ENCODE measurements at regions not wholly inside any gene's neighbourhood (a gene's known extent, or its start where the extent isn't known, plus 50 kb on each side); places are given as distances from the start of the nearest gene placed in this dataset.

- CTCF ChIA-PET (ENCODE audit: unreplicated experiment), result no interaction called here
- no TSS peak for BruUV-seq (replicated peaks)
- Histone ChIP-seq H3K9me3 (ENCODE audit: low read length) (no peaks in the 10 kb centered on the region), H3K4me1 (ENCODE audit: insufficient read depth, low read length, poor library complexity, severe bottlenecking) (no peaks in the 10 kb centered on the region), H3K27ac (ENCODE audit: low read depth, low read length, poor library complexity, severe bottlenecking) (no peak overlapping the region), H4K20me1 (ENCODE audit: insufficient read depth, low read length) (no peaks in the 10 kb centered on the region), H3K4me3 (ENCODE audit: low read depth, low read length, poor library complexity, severe bottlenecking) (no peak overlapping the region), H2AFZ (ENCODE audit: low read length) (no peak overlapping the region), H3K79me2 (ENCODE audit: insufficient read depth, low read depth, low read length) (no peaks in the 10 kb centered on the region), H3K36me3 (ENCODE audit: insufficient read depth, low read length) (no peaks in the 10 kb centered on the region), H3K9me2 (ENCODE audit: insufficient read depth, low read length) (no peaks in the 10 kb centered on the region), H3K4me2 (ENCODE audit: low read length) (no peak overlapping the region)
- intact Hi-C loops (cut with micrococcal nuclease; ENCODE audit: unreplicated experiment), result no loop called here
- POLR2A ChIA-PET, result no interaction called here
- TF ChIP-seq, protein P1, sequence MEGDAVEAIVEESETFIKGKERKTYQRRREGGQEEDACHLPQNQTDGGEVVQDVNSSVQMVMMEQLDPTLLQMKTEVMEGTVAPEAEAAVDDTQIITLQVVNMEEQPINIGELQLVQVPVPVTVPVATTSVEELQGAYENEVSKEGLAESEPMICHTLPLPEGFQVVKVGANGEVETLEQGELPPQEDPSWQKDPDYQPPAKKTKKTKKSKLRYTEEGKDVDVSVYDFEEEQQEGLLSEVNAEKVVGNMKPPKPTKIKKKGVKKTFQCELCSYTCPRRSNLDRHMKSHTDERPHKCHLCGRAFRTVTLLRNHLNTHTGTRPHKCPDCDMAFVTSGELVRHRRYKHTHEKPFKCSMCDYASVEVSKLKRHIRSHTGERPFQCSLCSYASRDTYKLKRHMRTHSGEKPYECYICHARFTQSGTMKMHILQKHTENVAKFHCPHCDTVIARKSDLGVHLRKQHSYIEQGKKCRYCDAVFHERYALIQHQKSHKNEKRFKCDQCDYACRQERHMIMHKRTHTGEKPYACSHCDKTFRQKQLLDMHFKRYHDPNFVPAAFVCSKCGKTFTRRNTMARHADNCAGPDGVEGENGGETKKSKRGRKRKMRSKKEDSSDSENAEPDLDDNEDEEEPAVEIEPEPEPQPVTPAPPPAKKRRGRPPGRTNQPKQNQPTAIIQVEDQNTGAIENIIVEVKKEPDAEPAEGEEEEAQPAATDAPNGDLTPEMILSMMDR (conservative IDR thresholded peaks at IDR 0.05; ENCODE audit: low read length), result no peak
- TF ChIP-seq EZH2phosphoT487 (IDR thresholded peaks at IDR 0.05; ENCODE audit: borderline replicate concordance, low read depth, low read length), result no peak
- no peak for DNase-seq (ENCODE audit: low spot score)
These were observed 319.6 kb downstream of the GLRX3 start for GRCh38 chr10:130455791-130456190.

GRCh38 chr10:130456616-130457015 lies 320.4 kb downstream of the GLRX3 start:
- POLR2A ChIA-PET, result interaction anchor here (0.6 kb wide), 1 partner anchor 1314 kb away, joined by 4 read pairs; no protein-coding TSS in a partner anchor
- no peaks in the 10 kb centered on the region for H4K20me1 ChIP-seq (ENCODE audit: insufficient read depth, low read length)
- no TSS peak for BruUV-seq (replicated peaks)

DNA sequence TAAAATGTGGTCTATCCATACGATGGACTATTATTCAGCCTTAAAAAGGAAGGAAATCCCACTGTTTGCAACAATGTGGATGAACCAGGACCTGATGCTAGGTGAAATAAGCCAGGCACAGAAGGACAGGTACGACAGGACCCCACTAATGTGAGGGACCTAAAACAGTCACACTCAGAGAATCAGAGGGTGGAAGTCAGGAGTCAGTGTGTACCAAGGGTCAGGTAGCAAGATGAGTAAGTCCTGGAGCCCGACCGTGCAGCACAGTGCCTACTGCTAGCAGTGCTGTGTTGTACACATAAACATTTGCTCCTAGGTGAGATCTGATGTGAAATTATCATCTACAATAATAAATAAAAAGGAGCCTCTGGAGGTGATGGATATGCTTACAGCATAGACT lies 322.3 kb downstream of the GLRX3 start:
- DNase-seq (ENCODE audit: low spot score), result no peak

More at GRCh38 chr10:130456616-130457015, 320.4 kb downstream of the GLRX3 start:
- intact Hi-C loops (cut with micrococcal nuclease; ENCODE audit: unreplicated experiment), result no loop called here
- TF ChIP-seq, protein P1 (conservative IDR thresholded peaks at IDR 0.05; ENCODE audit: low read length), result no peak
- no peak for TF ChIP-seq EZH2phosphoT487 (IDR thresholded peaks at IDR 0.05; ENCODE audit: borderline replicate concordance, low read depth, low read length)
- H3K4me2 ChIP-seq (ENCODE audit: low read length), result no peak overlapping the region
- CTCF ChIA-PET (ENCODE audit: unreplicated experiment), result no interaction called here
- H3K27ac ChIP-seq (ENCODE audit: low read depth, low read length, poor library complexity, severe bottlenecking), result no peak overlapping the region
- no peak overlapping the region for H3K4me3 ChIP-seq (ENCODE audit: low read depth, low read length, poor library complexity, severe bottlenecking)
- H3K36me3 ChIP-seq (ENCODE audit: insufficient read depth, low read length), result no peaks in the 10 kb centered on the region
- no peaks in the 10 kb centered on the region for H3K4me1 ChIP-seq (ENCODE audit: insufficient read depth, low read length, poor library complexity, severe bottlenecking)
- no peak for DNase-seq (ENCODE audit: low spot score)
- H3K9me2 ChIP-seq (ENCODE audit: insufficient read depth, low read length), result no peaks in the 10 kb centered on the region
- H3K9me3 ChIP-seq (ENCODE audit: low read length), result no peaks in the 10 kb centered on the region
- H2AFZ ChIP-seq (ENCODE audit: low read length), result no peak overlapping the region
- H3K79me2 ChIP-seq (ENCODE audit: insufficient read depth, low read depth, low read length), result no peaks in the 10 kb centered on the region

More for the DNA sequence above, 322.3 kb downstream of the GLRX3 start:
- Histone ChIP-seq H2AFZ (ENCODE audit: low read length) (no peak overlapping the region), H3K9me2 (ENCODE audit: insufficient read depth, low read length) (no peaks in the 10 kb centered on the region), H3K4me1 (ENCODE audit: insufficient read depth, low read length, poor library complexity, severe bottlenecking) (no peaks in the 10 kb centered on the region), H3K9me3 (ENCODE audit: low read length) (no peaks in the 10 kb centered on the region), H3K27ac (ENCODE audit: low read depth, low read length, poor library complexity, severe bottlenecking) (no peak overlapping the region), H3K4me3 (ENCODE audit: low read depth, low read length, poor library complexity, severe bottlenecking) (no peak overlapping the region), H4K20me1 (ENCODE audit: insufficient read depth, low read length) (no peaks in the 10 kb centered on the region), H3K4me2 (ENCODE audit: low read length) (no peak overlapping the region), H3K36me3 (ENCODE audit: insufficient read depth, low read length) (no peaks in the 10 kb centered on the region), H3K79me2 (ENCODE audit: insufficient read depth, low read depth, low read length) (no peaks in the 10 kb centered on the region)
- ChIA-PET POLR2A (no interaction called here), CTCF (ENCODE audit: unreplicated experiment) (no interaction called here)
- no TSS peak for BruUV-seq (replicated peaks)
- TF ChIP-seq, protein P1 (conservative IDR thresholded peaks at IDR 0.05; ENCODE audit: low read length), result no peak
- TF ChIP-seq EZH2phosphoT487 (IDR thresholded peaks at IDR 0.05; ENCODE audit: borderline replicate concordance, low read depth, low read length), result no peak
- intact Hi-C loops (cut with micrococcal nuclease; ENCODE audit: unreplicated experiment), result no loop called here
